Fibroblast of skin of left quadriceps (primary cell): ENCODE measurements at regions not wholly inside any gene's neighbourhood (a gene's known extent, or its start where the extent isn't known, plus 50 kb on each side); places are given as distances from the start of the nearest gene placed in this dataset.

Source experiments
- DNase-seq, 2 experiments: peaks; one replicate each; pipeline ENCODE4 v3.0.0-alpha.2; 2013; ENCODE audit warnings: low read depth in 2 of 2

GRCh38 chr5:93793159-93793781, 51.9 kb upstream of the POU5F2 start:
- DNase-seq: no peak

GRCh38 chr5:93791518-93791972, 50.1 kb upstream of the POU5F2 start:
- no peak for DNase-seq
